Upper lobe of right lung (tissue), 1 donor: ENCODE measurements at regions not wholly inside any gene's neighbourhood (a gene's known extent, or its start where the extent isn't known, plus 50 kb on each side); places are given as distances from the start of the nearest gene placed in this dataset.

ENCODE experiments used
- ATAC-seq: fragments of 200-7000 bp; cut with Tn5 transposase; one replicate; pipeline ENCODE4 v1.9.1; 2020; ENCODE audit warnings: mild to moderate bottlenecking, moderate library complexity
- DNase-seq: peaks from one replicate; pipeline ENCODE4 v3.0.0-alpha.2; 2020
- H3K27ac ChIP-seq: fragments of 200-600 bp; one replicate; pipeline ENCODE4 v1.8.0; 2022
- H3K27me3 ChIP-seq: fragments of 200-600 bp; one replicate; pipeline ENCODE4 v1.8.0; 2022; ENCODE audit warnings: mild to moderate bottlenecking
- H3K36me3 ChIP-seq: fragments of 200-600 bp; one replicate; pipeline ENCODE4 v1.8.0; 2022
- H3K4me1 ChIP-seq: fragments of 200-600 bp; one replicate; pipeline ENCODE4 v1.8.0; 2022
- H3K4me3 ChIP-seq: fragments of 200-600 bp; one replicate; pipeline ENCODE4 v1.8.0; 2022; ENCODE audit warnings: mild to moderate bottlenecking
- H3K9me3 ChIP-seq: fragments of 200-600 bp; one replicate; pipeline ENCODE4 v1.8.0; 2022
- CTCF ChIP-seq: fragments of 200-600 bp; IDR thresholded peaks from one replicate; pipeline ENCODE4 v1.8.0; 2022; ENCODE audit warnings: antibody characterized with exemption
- intact Hi-C: fragments of 100-400 bp; cut with DNase I; formaldehyde crosslinking; loops from one replicate; pipeline ENCODE4 v1.11.0; 2022
- donor health status: DM: no; HTN: yes; CAD: no; lungs with severe emphysema.

GRCh38 chr11:29272019-29272654 is 744.7 kb downstream of the KCNA4 start:
- Histone ChIP-seq H3K27ac (no peak overlapping the region), H3K36me3 (no peaks in the 10 kb centered on the region), H3K4me3 (no peak overlapping the region), H3K4me1 (no peaks in the 10 kb centered on the region), H3K27me3 (no peaks in the 10 kb centered on the region), H3K9me3 (no peaks in the 10 kb centered on the region)
- DNase-seq (no peak), ATAC-seq (no peak)
- intact Hi-C loops, result no loop called here
- no peak for TF ChIP-seq CTCF

- no peak for DNase-seq
- no peaks in the 10 kb centered on the region for H3K27me3 ChIP-seq
These were observed 745.2 kb downstream of the KCNA4 start for GRCh38 chr11:29271616-29272015.

GRCh38 chr11:29268733-29269132 is 748.1 kb downstream of the KCNA4 start:
- no peak for DNase-seq
- no peaks in the 10 kb centered on the region for H3K36me3 ChIP-seq
- H3K9me3 ChIP-seq, result no peaks in the 10 kb centered on the region
- intact Hi-C loops, result no loop called here
- H3K4me1 ChIP-seq, result no peaks in the 10 kb centered on the region
- ATAC-seq, result no peak
- H3K4me3 ChIP-seq, result no peak overlapping the region
- TF ChIP-seq CTCF, result no peak
- H3K27me3 ChIP-seq, result no peaks in the 10 kb centered on the region
- no peak overlapping the region for H3K27ac ChIP-seq

More at GRCh38 chr11:29271616-29272015, 745.2 kb downstream of the KCNA4 start:
- no peak overlapping the region for H3K27ac ChIP-seq
- no peak overlapping the region for H3K4me3 ChIP-seq
- no peak for TF ChIP-seq CTCF
- no peaks in the 10 kb centered on the region for H3K4me1 ChIP-seq
- H3K36me3 ChIP-seq, result no peaks in the 10 kb centered on the region
- H3K9me3 ChIP-seq, result no peaks in the 10 kb centered on the region
- ATAC-seq, result no peak
- intact Hi-C loops, result no loop called here

GRCh38 chr11:29265792-29266191 is 751.0 kb downstream of the KCNA4 start:
- intact Hi-C loops, result no loop called here
- TF ChIP-seq CTCF, result no peak

GRCh38 chr11:29265381-29265780 is 751.4 kb downstream of the KCNA4 start:
- H3K27me3 ChIP-seq, result no peaks in the 10 kb centered on the region
- intact Hi-C loops, result no loop called here
- H3K4me3 ChIP-seq, result no peak overlapping the region
- no peak overlapping the region for H3K27ac ChIP-seq
- DNase-seq (no peak), ATAC-seq (no peak)
- no peaks in the 10 kb centered on the region for H3K4me1 ChIP-seq
- no peak for TF ChIP-seq CTCF
- no peaks in the 10 kb centered on the region for H3K9me3 ChIP-seq
- no peaks in the 10 kb centered on the region for H3K36me3 ChIP-seq

More at GRCh38 chr11:29265792-29266191, 751.0 kb downstream of the KCNA4 start:
- no peak for DNase-seq
- ATAC-seq, result no peak
- Histone ChIP-seq H3K27ac (no peak overlapping the region), H3K9me3 (no peaks in the 10 kb centered on the region), H3K4me3 (no peak overlapping the region), H3K36me3 (no peaks in the 10 kb centered on the region), H3K27me3 (no peaks in the 10 kb centered on the region), H3K4me1 (no peaks in the 10 kb centered on the region)
